Loucy (cell line): ENCODE measurements at regions not wholly inside any gene's neighbourhood (a gene's known extent, or its start where the extent isn't known, plus 50 kb on each side); places are given as distances from the start of the nearest gene placed in this dataset.

ENCODE experiments used
- H2AFZ ChIP-seq: fragments of 200-600 bp; sonication (generic); 2 replicates; pipeline ENCODE4 v1.6.0; 2016; ENCODE audit warnings: antibody characterized with exemption, mild to moderate bottlenecking, low read length, moderate library complexity
- H3F3A ChIP-seq: fragments of 200-600 bp; 2 replicates; pipeline ENCODE4 v1.6.0; 2016; ENCODE audit warnings: antibody characterized with exemption, low read depth, mild to moderate bottlenecking
- H3K27me3 ChIP-seq: fragments of 200-600 bp; sonication (generic); 2 replicates; pipeline ENCODE4 v1.6.1; 2014; ENCODE audit warnings: low read length, mild to moderate bottlenecking; ENCODE audit not compliant: insufficient read depth, poor library complexity, severe bottlenecking
- H3K36me3 ChIP-seq: fragments of 200-600 bp; sonication (generic); 2 replicates; pipeline ENCODE4 v1.6.1; 2016; ENCODE audit warnings: low read length; ENCODE audit not compliant: insufficient read depth
- H3K4me1 ChIP-seq: fragments of 200-600 bp; sonication (generic); 2 replicates; pipeline ENCODE4 v1.5.1; 2014; ENCODE audit warnings: low read length, mild to moderate bottlenecking; ENCODE audit not compliant: insufficient read depth, poor library complexity, severe bottlenecking
- H3K4me2 ChIP-seq: fragments of 200-600 bp; sonication (generic); 2 replicates; pipeline ENCODE4 v1.6.0; 2014; ENCODE audit warnings: antibody characterized with exemption, low read length, low read depth, mild to moderate bottlenecking; ENCODE audit not compliant: poor library complexity, severe bottlenecking
- H3K4me3 ChIP-seq: fragments of 200-600 bp; sonication (generic); 2 replicates; pipeline ENCODE4 v1.5.1; 2014; ENCODE audit warnings: low read length, mild to moderate bottlenecking, mixed read lengths; ENCODE audit not compliant: poor library complexity, severe bottlenecking
- H3K79me2 ChIP-seq: fragments of 200-600 bp; sonication (generic); 2 replicates; pipeline ENCODE4 v1.6.1; 2014; ENCODE audit warnings: low read length; ENCODE audit not compliant: insufficient read depth
- H3K9ac ChIP-seq: fragments of 200-600 bp; sonication (generic); 2 replicates; pipeline ENCODE4 v1.6.0; 2014; ENCODE audit warnings: mild to moderate bottlenecking, low read depth, low read length, moderate library complexity; ENCODE audit not compliant: poor library complexity, severe bottlenecking
- H3K9me2 ChIP-seq: fragments of 200-600 bp; sonication (generic); replicated peaks from 2 replicates; pipeline ENCODE4 v1.6.1; 2016; ENCODE audit warnings: low read depth, low read length, mixed read lengths
- H3K9me3 ChIP-seq: fragments of 200-600 bp; sonication (generic); 2 replicates; pipeline ENCODE4 v1.6.1; 2014; ENCODE audit warnings: mild to moderate bottlenecking, antibody characterized with exemption, low read length, low read depth; ENCODE audit not compliant: insufficient read depth
- H4K20me1 ChIP-seq: fragments of 200-600 bp; sonication (generic); 2 replicates; pipeline ENCODE4 v1.6.0; 2014; ENCODE audit warnings: antibody characterized with exemption, low read length, mild to moderate bottlenecking; ENCODE audit not compliant: insufficient read depth, poor library complexity, severe bottlenecking
- EZH2phosphoT487 ChIP-seq: fragments of 200-600 bp; IDR thresholded peaks from 2 replicates; pipeline ENCODE4 v1.6.1; 2018; ENCODE audit warnings: antibody characterized with exemption, mild to moderate bottlenecking, moderate library complexity, borderline replicate concordance
- TF ChIP-seq, protein P1 (sequence below): fragments of 200-600 bp; sonication (generic); conservative IDR thresholded peaks from 2 replicates; pipeline ENCODE4 v1.5.1; 2014; ENCODE audit warnings: mild to moderate bottlenecking, antibody characterized with exemption, low read length

DNA sequence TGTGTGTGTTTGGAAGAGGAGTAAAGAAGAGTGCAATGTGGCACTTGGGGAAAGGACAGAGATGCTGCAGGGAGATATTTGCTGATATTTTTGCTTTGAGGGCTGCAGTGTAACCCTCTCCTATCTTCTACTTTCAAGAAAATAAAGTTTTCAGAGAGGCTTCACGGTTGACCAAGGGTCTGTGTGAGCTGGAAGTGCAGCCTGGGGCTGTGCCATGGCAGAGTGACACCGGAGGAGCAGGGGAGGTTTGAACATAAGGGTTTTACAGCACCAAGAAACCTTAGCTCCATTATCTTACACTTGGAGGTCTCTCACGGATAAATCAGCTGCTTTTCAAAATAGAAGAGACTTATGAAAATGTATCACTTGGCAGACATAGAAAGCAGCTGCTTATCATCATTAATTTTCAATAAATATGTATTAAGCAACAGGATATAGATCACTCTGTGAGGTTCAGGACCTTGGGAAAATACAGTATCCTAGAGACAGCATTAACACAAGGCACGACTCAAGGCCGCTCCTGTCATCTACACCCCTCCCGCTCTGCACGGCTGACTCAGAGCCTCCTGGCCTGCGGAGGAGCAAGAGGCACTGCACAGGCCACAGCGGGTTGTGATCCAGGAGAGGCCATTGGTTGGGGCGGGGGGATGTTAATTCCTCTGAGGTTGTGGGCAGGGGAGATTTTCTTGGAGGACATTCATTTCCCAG lies 127.8 kb downstream of the COPS8 start:
- H4K20me1 ChIP-seq = no peaks in the 10 kb centered on the region
- H3K9ac ChIP-seq = no peak overlapping the region
- H3K9me2 ChIP-seq = no peaks in the 10 kb centered on the region
- no peaks in the 10 kb centered on the region; the same call in 1 of the 2 replicates for H3K9me3 ChIP-seq
- H3K4me3 ChIP-seq = no peak overlapping the region
- no peaks in the 10 kb centered on the region for H3F3A ChIP-seq
- no peaks in the 10 kb centered on the region for H3K4me1 ChIP-seq
- no peaks in the 10 kb centered on the region for H3K27me3 ChIP-seq
- no peak overlapping the region for H3K4me2 ChIP-seq
- TF ChIP-seq, protein P1, sequence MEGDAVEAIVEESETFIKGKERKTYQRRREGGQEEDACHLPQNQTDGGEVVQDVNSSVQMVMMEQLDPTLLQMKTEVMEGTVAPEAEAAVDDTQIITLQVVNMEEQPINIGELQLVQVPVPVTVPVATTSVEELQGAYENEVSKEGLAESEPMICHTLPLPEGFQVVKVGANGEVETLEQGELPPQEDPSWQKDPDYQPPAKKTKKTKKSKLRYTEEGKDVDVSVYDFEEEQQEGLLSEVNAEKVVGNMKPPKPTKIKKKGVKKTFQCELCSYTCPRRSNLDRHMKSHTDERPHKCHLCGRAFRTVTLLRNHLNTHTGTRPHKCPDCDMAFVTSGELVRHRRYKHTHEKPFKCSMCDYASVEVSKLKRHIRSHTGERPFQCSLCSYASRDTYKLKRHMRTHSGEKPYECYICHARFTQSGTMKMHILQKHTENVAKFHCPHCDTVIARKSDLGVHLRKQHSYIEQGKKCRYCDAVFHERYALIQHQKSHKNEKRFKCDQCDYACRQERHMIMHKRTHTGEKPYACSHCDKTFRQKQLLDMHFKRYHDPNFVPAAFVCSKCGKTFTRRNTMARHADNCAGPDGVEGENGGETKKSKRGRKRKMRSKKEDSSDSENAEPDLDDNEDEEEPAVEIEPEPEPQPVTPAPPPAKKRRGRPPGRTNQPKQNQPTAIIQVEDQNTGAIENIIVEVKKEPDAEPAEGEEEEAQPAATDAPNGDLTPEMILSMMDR = no peak
- no peak for TF ChIP-seq EZH2phosphoT487
- H2AFZ ChIP-seq = no peak overlapping the region
- no peaks in the 10 kb centered on the region for H3K79me2 ChIP-seq
- no peaks in the 10 kb centered on the region for H3K36me3 ChIP-seq

DNA sequence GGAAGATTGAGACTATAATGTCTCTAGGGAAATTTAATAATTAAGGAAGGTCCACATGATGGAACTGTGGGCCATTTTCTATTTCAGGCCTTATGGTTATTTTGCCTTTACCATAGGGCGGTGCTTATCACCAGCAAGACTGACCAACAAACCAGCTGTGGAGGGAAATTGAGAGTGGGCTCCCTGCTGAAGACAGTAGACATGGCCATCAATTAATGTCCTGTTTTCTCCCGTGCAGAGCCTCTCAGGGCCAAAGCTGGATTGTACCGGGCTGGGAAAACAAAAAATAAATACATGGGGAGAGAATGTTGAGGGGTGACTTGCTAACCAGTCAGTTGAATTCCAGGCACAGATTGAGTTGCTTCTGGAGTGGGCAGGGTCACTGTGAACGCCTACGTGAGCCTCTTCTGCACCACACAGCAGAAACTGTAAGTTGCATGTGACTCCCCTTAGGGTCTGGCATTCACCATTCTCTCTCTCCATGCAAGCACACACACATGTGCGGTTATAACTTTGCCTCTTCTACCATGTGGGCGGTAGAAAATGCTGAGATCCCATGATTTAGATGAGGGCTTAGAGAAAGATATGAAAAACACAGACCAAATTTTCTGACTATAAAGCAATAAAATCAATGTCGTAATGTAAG lies 128.5 kb downstream of the COPS8 start:
- no peak overlapping the region for H3K4me2 ChIP-seq
- H3K27me3 ChIP-seq = no peaks in the 10 kb centered on the region
- no peak overlapping the region for H2AFZ ChIP-seq
- H3F3A ChIP-seq = no peaks in the 10 kb centered on the region
- no peaks in the 10 kb centered on the region for H3K9me2 ChIP-seq
- no peaks in the 10 kb centered on the region for H3K36me3 ChIP-seq
- H3K9ac ChIP-seq = no peak overlapping the region
- no peaks in the 10 kb centered on the region for H3K79me2 ChIP-seq
- no peak overlapping the region for H3K4me3 ChIP-seq
- no peaks in the 10 kb centered on the region; the same call in 1 of the 2 replicates for H3K9me3 ChIP-seq
- no peaks in the 10 kb centered on the region for H4K20me1 ChIP-seq
- no peaks in the 10 kb centered on the region for H3K4me1 ChIP-seq
- TF ChIP-seq, protein P1 = no peak
- no peak for TF ChIP-seq EZH2phosphoT487

DNA sequence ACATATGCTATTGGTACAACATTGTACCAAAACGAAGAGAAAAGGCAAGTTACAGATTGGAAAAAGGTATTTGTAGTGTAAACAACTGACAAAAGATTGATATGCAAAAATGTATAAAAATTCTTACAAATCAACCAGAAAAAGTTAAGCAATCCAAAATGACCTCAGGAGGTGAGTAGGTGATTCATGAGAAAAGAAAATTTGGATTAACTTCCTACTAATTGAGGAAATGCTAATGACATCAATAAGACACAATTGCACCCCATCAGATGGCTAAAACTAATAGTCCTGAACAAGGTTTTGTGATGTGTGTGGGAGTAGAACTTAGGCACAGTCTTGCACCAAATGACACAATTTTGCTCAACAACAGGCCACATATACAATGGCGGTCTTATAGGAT lies 129.3 kb downstream of the COPS8 start:
- Histone ChIP-seq H3K36me3 (no peaks in the 10 kb centered on the region), H3K4me3 (no peak overlapping the region), H3K4me2 (no peak overlapping the region), H3K9ac (no peak overlapping the region), H3F3A (no peaks in the 10 kb centered on the region), H2AFZ (no peak overlapping the region), H3K27me3 (no peaks in the 10 kb centered on the region), H3K79me2 (no peaks in the 10 kb centered on the region), H3K9me3 (no peaks in the 10 kb centered on the region; the same call in 1 of the 2 replicates), H3K4me1 (no peaks in the 10 kb centered on the region), H3K9me2 (no peaks in the 10 kb centered on the region), H4K20me1 (no peaks in the 10 kb centered on the region)
- no peak for TF ChIP-seq EZH2phosphoT487
- TF ChIP-seq, protein P1 = no peak
